ENCODE measurements at regions not wholly inside any gene's neighbourhood (a gene's known extent, or its start where the extent isn't known, plus 50 kb on each side); places are given as distances from the start of the nearest gene placed in this dataset.

DNA sequence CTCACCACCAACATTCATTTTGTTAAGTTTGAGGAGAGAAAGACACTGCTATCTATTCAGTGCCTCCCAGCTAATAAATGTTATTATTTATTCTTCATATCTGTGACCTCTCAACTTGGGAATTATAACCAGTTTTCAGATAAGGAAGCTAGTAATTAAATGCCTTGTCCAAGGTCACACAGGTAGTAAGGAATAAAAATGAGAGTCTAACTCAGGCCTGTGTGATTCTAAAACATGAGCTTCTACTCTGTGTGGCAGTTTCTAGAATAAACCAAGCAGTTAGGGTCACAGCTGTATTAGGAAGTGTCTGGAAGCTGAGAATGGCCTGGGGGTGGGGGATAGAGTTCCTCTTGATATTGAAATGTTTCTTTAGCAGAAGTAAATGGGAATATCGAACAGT is 137.8 kb upstream of the LRATD1 start:
- TF ChIP-seq, protein P1, sequence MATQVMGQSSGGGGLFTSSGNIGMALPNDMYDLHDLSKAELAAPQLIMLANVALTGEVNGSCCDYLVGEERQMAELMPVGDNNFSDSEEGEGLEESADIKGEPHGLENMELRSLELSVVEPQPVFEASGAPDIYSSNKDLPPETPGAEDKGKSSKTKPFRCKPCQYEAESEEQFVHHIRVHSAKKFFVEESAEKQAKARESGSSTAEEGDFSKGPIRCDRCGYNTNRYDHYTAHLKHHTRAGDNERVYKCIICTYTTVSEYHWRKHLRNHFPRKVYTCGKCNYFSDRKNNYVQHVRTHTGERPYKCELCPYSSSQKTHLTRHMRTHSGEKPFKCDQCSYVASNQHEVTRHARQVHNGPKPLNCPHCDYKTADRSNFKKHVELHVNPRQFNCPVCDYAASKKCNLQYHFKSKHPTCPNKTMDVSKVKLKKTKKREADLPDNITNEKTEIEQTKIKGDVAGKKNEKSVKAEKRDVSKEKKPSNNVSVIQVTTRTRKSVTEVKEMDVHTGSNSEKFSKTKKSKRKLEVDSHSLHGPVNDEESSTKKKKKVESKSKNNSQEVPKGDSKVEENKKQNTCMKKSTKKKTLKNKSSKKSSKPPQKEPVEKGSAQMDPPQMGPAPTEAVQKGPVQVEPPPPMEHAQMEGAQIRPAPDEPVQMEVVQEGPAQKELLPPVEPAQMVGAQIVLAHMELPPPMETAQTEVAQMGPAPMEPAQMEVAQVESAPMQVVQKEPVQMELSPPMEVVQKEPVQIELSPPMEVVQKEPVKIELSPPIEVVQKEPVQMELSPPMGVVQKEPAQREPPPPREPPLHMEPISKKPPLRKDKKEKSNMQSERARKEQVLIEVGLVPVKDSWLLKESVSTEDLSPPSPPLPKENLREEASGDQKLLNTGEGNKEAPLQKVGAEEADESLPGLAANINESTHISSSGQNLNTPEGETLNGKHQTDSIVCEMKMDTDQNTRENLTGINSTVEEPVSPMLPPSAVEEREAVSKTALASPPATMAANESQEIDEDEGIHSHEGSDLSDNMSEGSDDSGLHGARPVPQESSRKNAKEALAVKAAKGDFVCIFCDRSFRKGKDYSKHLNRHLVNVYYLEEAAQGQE (IDR thresholded peaks at IDR 0.05; ENCODE audit: insufficient read depth in 1 of 2, low read depth in 2 of 2, low read length in 1 of 2) = no peak
- no peak for TF ChIP-seq CTCF (IDR thresholded peaks at IDR 0.05)
- TF ChIP-seq POLR2AphosphoS5 (IDR thresholded peaks at IDR 0.05; ENCODE audit: low read depth, low read length) = no peak

Data from Panc1 (cell line).